Natural killer cell (primary cell): ENCODE measurements at regions not wholly inside any gene's neighbourhood (a gene's known extent, or its start where the extent isn't known, plus 50 kb on each side); places are given as distances from the start of the nearest gene placed in this dataset.

Experiments used
- ATAC-seq, 3 donors: fragments of 150-1000 bp in 2 of 3; fragments of 200-7000 bp in 1 of 3; cut with Tn5 transposase; 1 replicate in 1 of 3; 2 replicates in 2 of 3; pipeline ENCODE4 v1.10.0; 2021; ENCODE audit warnings: mild to moderate bottlenecking in 2 of 3, moderate library complexity in 2 of 3
- DNase-seq, 2 donors: peaks; one replicate each; pipeline versions ENCODE4 v3.0.0 to v3.0.0-alpha.2; 2013 to 2021; ENCODE audit warnings: mixed read lengths in 1 of 2
- H3K27ac ChIP-seq: one replicate; pipeline ENCODE4 v1.5.1; 2013; ENCODE audit warnings: mild to moderate bottlenecking, low read length
- H3K27me3 ChIP-seq: one replicate; pipeline ENCODE4 v1.6.1; 2013; ENCODE audit warnings: low read length; ENCODE audit not compliant: control insufficient read depth, insufficient read depth
- H3K36me3 ChIP-seq: one replicate; pipeline ENCODE4 v1.6.1; 2013; ENCODE audit warnings: low read length; ENCODE audit not compliant: control insufficient read depth, insufficient read depth
- H3K4me1 ChIP-seq: one replicate; pipeline ENCODE4 v1.6.1; 2013; ENCODE audit warnings: low read length; ENCODE audit not compliant: control insufficient read depth, insufficient read depth
- H3K4me3 ChIP-seq: one replicate; pipeline ENCODE4 v1.5.1; 2013; ENCODE audit warnings: low read length
- H3K9me3 ChIP-seq: one replicate; pipeline ENCODE4 v1.6.1; 2013; ENCODE audit warnings: low read length; ENCODE audit not compliant: control insufficient read depth, insufficient read depth
- H3K27ac Mint-ChIP-seq, 2 donors: one replicate each; pipeline ENCODE4 v1.8.0; 2022; ENCODE audit warnings: mild to moderate bottlenecking in 2 of 2, mixed read lengths in 2 of 2, moderate library complexity in 1 of 2
- H3K27me3 Mint-ChIP-seq, 2 donors: one replicate each; pipeline ENCODE4 v1.8.0; 2022; ENCODE audit warnings: low read depth in 2 of 2, mixed read lengths in 2 of 2
- H3K36me3 Mint-ChIP-seq: one replicate; pipeline ENCODE4 v1.8.0; 2022; ENCODE audit warnings: mixed read lengths
- H3K4me1 Mint-ChIP-seq, 2 donors: one replicate each; pipeline ENCODE4 v1.8.0; 2022; ENCODE audit warnings: mixed read lengths in 2 of 2
- H3K4me3 Mint-ChIP-seq: one replicate; pipeline ENCODE4 v1.8.0; 2022; ENCODE audit warnings: mild to moderate bottlenecking, moderate library complexity, mixed read lengths
- H3K9me3 Mint-ChIP-seq, 2 donors: one replicate each; pipeline ENCODE4 v1.8.0; 2022; ENCODE audit warnings: mixed read lengths in 2 of 2
- WGBS: methylation state at CpG from one replicate; pipeline ENCODE4 v1.1.7; 2013; ENCODE audit warnings: missing lambda C conversion rate; ENCODE audit not compliant: insufficient coverage; 5-methylcytosine and 5-hydroxymethylcytosine counted together
- intact Hi-C: fragments of 100-400 bp; cut with micrococcal nuclease; formaldehyde crosslinking; loops from one replicate; pipeline ENCODE4 v1.14.2; 2022
- TF ChIP-seq, protein P1 (sequence below): fragments of 200-600 bp; IDR thresholded peaks from one replicate; pipeline ENCODE4 v1.8.0; 2022; ENCODE audit warnings: antibody characterized with exemption

DNA sequence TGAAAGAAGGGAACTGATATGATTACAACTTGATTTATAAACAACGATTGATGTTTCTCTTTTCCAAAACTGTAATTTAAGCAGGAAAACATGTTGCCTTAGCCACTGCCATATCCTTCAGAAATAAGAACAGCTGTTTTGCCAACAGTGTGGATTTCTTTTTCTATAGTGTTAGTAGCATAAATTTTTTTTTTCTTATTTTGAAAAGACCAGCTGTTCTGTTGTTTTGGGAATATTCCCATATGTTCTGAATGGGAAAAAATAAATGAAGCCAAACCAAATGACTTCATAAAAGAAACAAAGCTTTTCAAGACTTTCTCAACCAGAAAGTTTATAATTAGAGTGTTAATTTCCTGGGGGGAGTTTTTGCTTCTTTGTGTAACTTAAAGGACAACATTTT, 83.9 kb upstream of the ARHGAP24 start:
- H3K4me3 Mint-ChIP-seq, result no peak overlapping the region
- peaks cover 4 to 12% of the 10 kb centered on the region in 2 donors for H3K9me3 Mint-ChIP-seq
- Histone ChIP-seq H3K27me3 (no peaks in the 10 kb centered on the region), H3K4me1 (no peaks in the 10 kb centered on the region), H3K9me3 (no peaks in the 10 kb centered on the region), H3K36me3 (no peaks in the 10 kb centered on the region), H3K4me3 (no peak overlapping the region), H3K27ac (no peak overlapping the region)
- no peaks in the 10 kb centered on the region for H3K36me3 Mint-ChIP-seq
- H3K4me1 Mint-ChIP-seq, result no peaks in the 10 kb centered on the region
- TF ChIP-seq, protein P1, sequence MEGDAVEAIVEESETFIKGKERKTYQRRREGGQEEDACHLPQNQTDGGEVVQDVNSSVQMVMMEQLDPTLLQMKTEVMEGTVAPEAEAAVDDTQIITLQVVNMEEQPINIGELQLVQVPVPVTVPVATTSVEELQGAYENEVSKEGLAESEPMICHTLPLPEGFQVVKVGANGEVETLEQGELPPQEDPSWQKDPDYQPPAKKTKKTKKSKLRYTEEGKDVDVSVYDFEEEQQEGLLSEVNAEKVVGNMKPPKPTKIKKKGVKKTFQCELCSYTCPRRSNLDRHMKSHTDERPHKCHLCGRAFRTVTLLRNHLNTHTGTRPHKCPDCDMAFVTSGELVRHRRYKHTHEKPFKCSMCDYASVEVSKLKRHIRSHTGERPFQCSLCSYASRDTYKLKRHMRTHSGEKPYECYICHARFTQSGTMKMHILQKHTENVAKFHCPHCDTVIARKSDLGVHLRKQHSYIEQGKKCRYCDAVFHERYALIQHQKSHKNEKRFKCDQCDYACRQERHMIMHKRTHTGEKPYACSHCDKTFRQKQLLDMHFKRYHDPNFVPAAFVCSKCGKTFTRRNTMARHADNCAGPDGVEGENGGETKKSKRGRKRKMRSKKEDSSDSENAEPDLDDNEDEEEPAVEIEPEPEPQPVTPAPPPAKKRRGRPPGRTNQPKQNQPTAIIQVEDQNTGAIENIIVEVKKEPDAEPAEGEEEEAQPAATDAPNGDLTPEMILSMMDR, result no peak
- 100% methylated on average over 1 of the region's 1 CpG for WGBS
- intact Hi-C loops, result no loop called here
- no peaks in the 10 kb centered on the region for H3K27me3 Mint-ChIP-seq
- ATAC-seq (no peak), DNase-seq (no peak)
- H3K27ac Mint-ChIP-seq, result no peak overlapping the region

DNA sequence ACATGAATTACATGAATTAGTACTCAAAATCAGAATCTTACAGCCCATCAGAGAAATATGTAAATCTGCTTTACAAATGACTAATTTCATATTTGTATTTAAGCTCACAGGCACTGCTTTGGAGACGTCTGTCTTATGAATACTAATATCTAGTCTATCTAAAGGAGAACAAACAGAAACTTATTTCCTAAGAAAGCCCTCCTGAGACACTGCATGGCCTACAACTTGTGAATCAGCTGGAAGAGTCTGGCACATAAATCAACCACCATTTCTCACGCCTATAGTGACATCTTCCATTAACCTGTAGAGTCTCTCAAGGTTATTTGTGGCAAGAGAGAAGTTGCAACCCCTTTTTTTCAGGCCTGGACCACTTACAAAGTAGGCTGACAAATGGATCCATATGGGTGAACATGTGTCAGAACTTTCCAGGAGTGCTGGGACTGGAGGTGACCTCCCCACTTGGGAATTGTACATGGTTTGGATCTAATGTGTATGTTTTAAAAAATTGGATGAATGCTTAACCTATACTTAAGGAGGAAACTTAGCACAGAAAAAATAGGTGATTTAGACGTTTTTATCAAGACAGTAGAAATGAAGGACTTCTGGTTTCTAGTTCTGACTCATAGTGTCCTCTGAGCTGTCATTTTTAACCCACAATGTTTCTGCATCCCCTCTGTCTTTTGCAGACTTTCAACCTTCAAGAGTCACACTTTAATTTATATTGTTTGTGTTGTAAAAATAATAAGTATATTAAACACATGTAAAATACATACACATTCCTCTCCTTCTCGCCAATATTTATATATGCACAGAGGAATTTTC, 83.2 kb upstream of the ARHGAP24 start:
- H3K27me3 Mint-ChIP-seq, result no peaks in the 10 kb centered on the region
- H3K9me3 ChIP-seq, result no peaks in the 10 kb centered on the region
- no peak overlapping the region for H3K4me3 Mint-ChIP-seq
- H3K4me3 ChIP-seq, result no peak overlapping the region
- H3K27ac Mint-ChIP-seq, result no peak overlapping the region
- intact Hi-C loops, result no loop called here
- H3K4me1 ChIP-seq, result no peaks in the 10 kb centered on the region
- H3K36me3 Mint-ChIP-seq, result no peaks in the 10 kb centered on the region
- 80% methylated on average over 2 of the region's 4 CpGs for WGBS
- TF ChIP-seq, protein P1, result no peak
- no peaks in the 10 kb centered on the region for H3K4me1 Mint-ChIP-seq
- H3K27me3 ChIP-seq, result no peaks in the 10 kb centered on the region
- peaks cover 4 to 12% of the 10 kb centered on the region in 2 donors for H3K9me3 Mint-ChIP-seq
- H3K27ac ChIP-seq, result no peak overlapping the region
- no peaks in the 10 kb centered on the region for H3K36me3 ChIP-seq
- ATAC-seq (no peak), DNase-seq (no peak)

DNA sequence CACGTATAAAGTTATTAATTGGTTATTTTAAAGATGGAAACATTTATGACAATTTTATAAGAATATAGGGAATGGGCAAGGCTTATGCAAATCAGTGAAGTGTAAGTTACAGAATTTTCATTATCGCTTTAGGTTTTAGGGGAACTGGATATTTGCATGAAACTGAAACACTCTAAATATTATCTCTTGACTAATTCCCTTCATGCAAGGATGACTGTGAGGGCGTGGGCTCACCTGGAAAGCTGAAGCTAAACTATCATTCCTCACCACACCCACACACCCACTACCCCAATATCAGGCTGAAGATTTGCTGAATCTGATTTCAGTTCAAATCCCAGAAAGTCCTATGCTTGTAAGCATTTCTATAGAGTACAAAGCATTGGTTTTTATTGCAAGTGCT, 81.7 kb upstream of the ARHGAP24 start:
- DNase-seq (no peak), ATAC-seq (no peak)
- H3K27ac ChIP-seq, result no peak overlapping the region
- Mint-ChIP-seq H3K27me3 (no peaks in the 10 kb centered on the region), H3K9me3 (peaks cover 3 to 4% of the 10 kb centered on the region in 2 donors), H3K27ac (no peak overlapping the region), H3K4me3 (no peak overlapping the region), H3K36me3 (no peaks in the 10 kb centered on the region), H3K4me1 (no peaks in the 10 kb centered on the region)
- no peak overlapping the region for H3K4me3 ChIP-seq
- WGBS, result 70% methylated on average over 2 of the region's 3 CpGs
- intact Hi-C loops, result no loop called here
- TF ChIP-seq, protein P1, result no peak
- H3K27me3 ChIP-seq, result no peaks in the 10 kb centered on the region
- no peaks in the 10 kb centered on the region for H3K9me3 ChIP-seq
- no peaks in the 10 kb centered on the region for H3K36me3 ChIP-seq
- no peaks in the 10 kb centered on the region for H3K4me1 ChIP-seq

DNA sequence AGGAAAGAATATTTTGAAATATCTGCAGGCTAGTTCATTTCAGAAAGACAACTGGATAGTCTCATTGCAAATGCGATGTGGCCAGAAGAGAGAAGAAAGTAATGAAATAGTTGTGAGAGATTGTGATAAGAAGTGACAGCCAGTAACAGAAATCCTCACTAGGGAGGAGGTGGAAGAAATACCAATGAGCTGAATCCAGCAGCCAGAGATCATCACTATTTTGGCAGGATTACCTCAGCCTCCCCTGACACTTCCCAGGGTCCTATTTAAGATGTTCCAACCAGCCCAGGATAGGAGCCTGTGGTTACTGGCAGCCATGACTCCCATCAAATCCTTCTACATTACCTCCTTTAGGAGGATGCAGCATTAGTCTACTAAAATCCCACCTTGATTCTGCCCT, 76.7 kb upstream of the ARHGAP24 start:
- no peaks in the 10 kb centered on the region for H3K4me1 ChIP-seq
- Mint-ChIP-seq H3K4me3 (no peak overlapping the region), H3K27ac (no peak overlapping the region), H3K4me1 (no peaks in the 10 kb centered on the region), H3K36me3 (no peaks in the 10 kb centered on the region), H3K27me3 (no peaks in the 10 kb centered on the region), H3K9me3 (peaks cover 10 to 11% of the 10 kb centered on the region in 2 donors)
- no peaks in the 10 kb centered on the region for H3K36me3 ChIP-seq
- H3K4me3 ChIP-seq, result no peak overlapping the region
- ATAC-seq (no peak), DNase-seq (no peak)
- intact Hi-C loops, result no loop called here
- 91% methylated on average over 1 of the region's 1 CpG for WGBS
- H3K27ac ChIP-seq, result no peak overlapping the region
- TF ChIP-seq, protein P1, result no peak
- no peaks in the 10 kb centered on the region for H3K27me3 ChIP-seq
- H3K9me3 ChIP-seq, result no peaks in the 10 kb centered on the region
